ENCODE measurements at regions not wholly inside any gene's neighbourhood (a gene's known extent, or its start where the extent isn't known, plus 50 kb on each side); places are given as distances from the start of the nearest gene placed in this dataset.

DNA sequence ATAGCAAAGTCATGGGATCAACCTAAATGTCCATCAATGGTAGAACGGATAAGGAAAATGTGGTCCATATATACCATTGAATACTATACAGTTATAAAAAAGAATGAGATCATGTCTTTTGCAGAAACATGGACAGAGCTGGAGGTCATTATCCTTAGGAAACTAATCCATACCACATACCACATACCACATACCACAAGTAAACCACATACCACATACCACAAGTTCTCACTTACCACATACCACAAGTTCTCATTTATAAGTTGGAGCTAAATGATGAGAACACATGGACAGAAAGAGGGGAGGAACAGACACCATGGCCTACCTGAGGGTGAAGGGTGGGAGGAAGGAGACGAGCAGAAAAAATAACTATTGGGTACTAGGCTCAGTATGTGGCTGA, 154.6 kb upstream of the GHR start:
- TF ChIP-seq EZH2 (IDR thresholded peaks at IDR 0.05; ENCODE audit: insufficient read depth, poor library complexity, severe bottlenecking) (no peak), EZH2phosphoT487 (IDR thresholded peaks at IDR 0.05; ENCODE audit: insufficient read depth, low read depth) (no peak)

Data from GM23248 (cell line).